Kidney glomerular epithelial cell (primary cell): ENCODE measurements at regions not wholly inside any gene's neighbourhood (a gene's known extent, or its start where the extent isn't known, plus 50 kb on each side); places are given as distances from the start of the nearest gene placed in this dataset.

ENCODE experiments used
- DNase-seq: peaks from one replicate; lab custom pipeline; 2025; lab: John Stamatoyannopoulos, UW

- DNase-seq, result peak; percentile 35
Observed at GRCh38 chr12:105705765-105706164, 375.3 kb downstream of the C12orf75 start.

GRCh38 chr12:105706321-105706972 is 376.0 kb downstream of the C12orf75 start:
- DNase-seq, result peak; percentile 69

- no peak for DNase-seq
Observed at GRCh38 chr12:105706973-105707334, 376.5 kb downstream of the C12orf75 start.

- DNase-seq, result no peak
Observed at GRCh38 chr12:105713606-105714305, 383.3 kb downstream of the C12orf75 start.

- no peak for DNase-seq
Observed at GRCh38 chr12:105716621-105717020, 386.1 kb downstream of the C12orf75 start.

GRCh38 chr12:105721051-105721825 is 390.7 kb downstream of the C12orf75 start:
- peak; percentile 42 for DNase-seq

- DNase-seq, result no peak
Observed at GRCh38 chr12:105721891-105722290, 391.4 kb downstream of the C12orf75 start.

GRCh38 chr12:105723066-105723465 is 392.6 kb downstream of the C12orf75 start:
- no peak for DNase-seq

GRCh38 chr12:105723494-105723893 is 393.0 kb downstream of the C12orf75 start:
- no peak for DNase-seq

GRCh38 chr12:105724641-105725040 is 394.1 kb downstream of the C12orf75 start:
- peak; percentile 1 for DNase-seq

- DNase-seq, result no peak
Observed at GRCh38 chr12:105725054-105725453, 394.6 kb downstream of the C12orf75 start.

- DNase-seq, result no peak
Observed at GRCh38 chr12:105729181-105729771, 398.8 kb downstream of the C12orf75 start.

- no peak for DNase-seq
Observed at GRCh38 chr12:105729926-105730325, 399.4 kb downstream of the C12orf75 start.

- DNase-seq, result no peak
Observed at GRCh38 chr12:105733579-105733978, 403.1 kb downstream of the C12orf75 start.

GRCh38 chr12:105736498-105736897 is 402.3 kb downstream of the NUAK1 start:
- no peak for DNase-seq

- DNase-seq, result no peak
Observed at GRCh38 chr12:105738051-105738450, 400.7 kb downstream of the NUAK1 start.

GRCh38 chr12:105740369-105740768 is 398.4 kb downstream of the NUAK1 start:
- DNase-seq, result no peak

GRCh38 chr12:105740970-105741725 is 397.6 kb downstream of the NUAK1 start:
- no peak for DNase-seq

- no peak for DNase-seq
Observed at GRCh38 chr12:105741786-105742566, 396.8 kb downstream of the NUAK1 start.

- no peak for DNase-seq
Observed at GRCh38 chr12:105742567-105742874, 396.2 kb downstream of the NUAK1 start.

- DNase-seq, result no peak
Observed at GRCh38 chr12:105744371-105745058, 394.2 kb downstream of the NUAK1 start.
